H1 (cell line): ENCODE measurements at regions not wholly inside any gene's neighbourhood (a gene's known extent, or its start where the extent isn't known, plus 50 kb on each side); places are given as distances from the start of the nearest gene placed in this dataset.

Experiments used
- BACH1 ChIP-seq: IDR thresholded peaks from 2 replicates; pipeline ENCODE4 v1.6.1; 2012; ENCODE audit warnings: low read length, improper control_type of control experiment
- CHD2 ChIP-seq: IDR thresholded peaks from 2 replicates; pipeline ENCODE4 v1.6.1; 2012; ENCODE audit warnings: low read length, improper control_type of control experiment
- CHD7 ChIP-seq: fragments of 300-600 bp; sonication (generic); IDR thresholded peaks from 2 replicates; pipeline ENCODE4 v1.7.1; 2012; ENCODE audit warnings: low read length, moderate library complexity, mild to moderate bottlenecking, inconsistent platforms; ENCODE audit not compliant: insufficient replicate concordance
- JUN ChIP-seq: IDR thresholded peaks from 2 replicates; pipeline ENCODE4 v1.6.1; 2011; ENCODE audit warnings: low read depth, mild to moderate bottlenecking, improper control_type of control experiment, low read length
- KDM1A ChIP-seq: fragments of 200-600, 300-600 bp; sonication (generic); IDR thresholded peaks from 2 replicates; pipeline ENCODE4 v1.7.1; 2016; ENCODE audit warnings: mild to moderate bottlenecking, low read length, borderline replicate concordance
- SAP30 ChIP-seq: fragments of 300-600 bp; sonication (generic); IDR thresholded peaks from 2 replicates; pipeline ENCODE4 v1.7.1; 2012; ENCODE audit warnings: low read length, moderate library complexity, mild to moderate bottlenecking, inconsistent platforms; ENCODE audit not compliant: insufficient read depth, insufficient replicate concordance
- TBP ChIP-seq: IDR thresholded peaks from 2 replicates; pipeline ENCODE4 v1.6.1; 2011; ENCODE audit warnings: low read depth, low read length, improper control_type of control experiment

- no peak for TF ChIP-seq CHD7
- TF ChIP-seq CHD2, result no peak
- no peak for TF ChIP-seq SAP30
- no peak for TF ChIP-seq KDM1A
- TF ChIP-seq JUN, result no peak
- no peak for TF ChIP-seq BACH1
- TF ChIP-seq TBP, result no peak
These were observed 158.3 kb downstream of the CNTN3 start (continued) for GRCh38 chr3:74456166-74456565.
